GM10266 (cell line): ENCODE measurements at regions not wholly inside any gene's neighbourhood (a gene's known extent, or its start where the extent isn't known, plus 50 kb on each side); places are given as distances from the start of the nearest gene placed in this dataset.

ENCODE experiments used
- DNase-seq: peaks from one replicate; pipeline ENCODE4 v3.0.0; 2012; ENCODE audit errors: extremely low spot score
- CTCF ChIP-seq: IDR thresholded peaks from 2 replicates; pipeline ENCODE4 v1.5.1; 2012; ENCODE audit warnings: mild to moderate bottlenecking, low read depth; ENCODE audit not compliant: control insufficient read depth, insufficient read depth; ENCODE audit errors: missing control alignments

GRCh38 chr1:118304722-118305359, 119.8 kb upstream of the SPAG17 start:
- peak; percentile 21 for TF ChIP-seq CTCF
- no peak for DNase-seq

DNA sequence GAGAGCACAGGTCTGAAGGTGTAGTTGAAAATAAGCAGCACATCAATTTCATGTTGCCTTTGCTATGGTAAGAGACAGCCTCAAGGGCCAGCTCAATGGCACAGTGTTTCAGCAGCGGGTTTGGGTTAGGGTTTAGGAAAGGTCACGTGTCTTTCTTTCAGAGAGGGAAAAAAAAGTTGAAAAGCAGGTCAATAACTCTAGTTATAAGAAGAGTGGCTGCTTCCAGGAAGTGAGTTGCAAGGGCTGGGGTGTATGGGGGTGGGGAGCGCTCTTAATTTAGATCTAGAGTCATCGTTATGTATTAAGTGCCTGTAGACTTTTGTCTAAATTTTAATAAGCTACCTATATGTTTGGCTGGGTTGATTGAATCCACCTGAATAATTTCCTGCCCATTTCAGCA, 118.5 kb upstream of the SPAG17 start:
- no peak for DNase-seq
- no peak for TF ChIP-seq CTCF

- TF ChIP-seq CTCF = no peak
- DNase-seq = no peak
These were observed 118.0 kb upstream of the SPAG17 start for GRCh38 chr1:118303064-118303463.

DNA sequence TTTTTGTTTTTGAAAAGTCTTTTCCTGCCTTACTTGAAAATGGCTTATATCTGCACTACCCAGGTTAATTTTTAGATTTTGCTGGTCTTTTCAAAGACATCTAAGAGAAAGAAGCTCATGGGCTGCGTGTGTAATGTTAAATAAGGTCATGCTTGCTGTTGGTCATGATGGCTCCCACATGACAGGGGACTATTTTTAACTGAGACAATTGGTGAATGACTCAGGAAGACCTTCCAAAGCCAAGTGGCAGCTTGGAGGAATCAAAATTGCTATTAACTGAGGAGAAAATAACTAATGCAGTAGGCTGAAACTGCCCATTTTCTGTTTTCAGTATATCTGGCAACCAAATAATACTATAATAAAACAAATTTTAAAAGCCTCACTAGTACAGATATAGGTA, 117.1 kb upstream of the SPAG17 start:
- DNase-seq = no peak
- TF ChIP-seq CTCF = no peak

DNA sequence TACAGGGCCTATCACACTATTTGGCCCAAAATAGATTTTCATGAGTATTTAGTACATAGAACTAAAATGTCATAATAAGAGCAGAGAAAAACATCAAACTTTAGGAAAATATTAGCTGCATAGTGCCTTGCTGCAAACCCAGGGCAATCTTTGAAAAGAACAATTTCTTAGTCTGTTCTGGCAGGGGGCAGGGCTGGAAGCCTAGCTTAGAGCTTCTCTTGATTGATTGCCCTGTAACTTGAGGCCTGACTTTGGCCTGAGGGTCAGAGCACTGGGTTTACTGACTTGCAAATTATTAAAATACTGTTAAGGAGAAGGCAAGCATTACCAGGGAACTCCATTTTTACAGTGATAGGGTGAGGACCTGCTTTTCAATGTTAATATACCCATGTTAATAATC, 115.8 kb upstream of the SPAG17 start:
- no peak for DNase-seq
- no peak for TF ChIP-seq CTCF

- no peak for TF ChIP-seq CTCF
- no peak for DNase-seq
These were observed 113.4 kb upstream of the SPAG17 start for GRCh38 chr1:118298397-118298796.

GRCh38 chr1:118297521-118297920, 112.5 kb upstream of the SPAG17 start:
- TF ChIP-seq CTCF = no peak
- no peak for DNase-seq
